ENCODE measurements at regions not wholly inside any gene's neighbourhood (a gene's known extent, or its start where the extent isn't known, plus 50 kb on each side); places are given as distances from the start of the nearest gene placed in this dataset.

DNA sequence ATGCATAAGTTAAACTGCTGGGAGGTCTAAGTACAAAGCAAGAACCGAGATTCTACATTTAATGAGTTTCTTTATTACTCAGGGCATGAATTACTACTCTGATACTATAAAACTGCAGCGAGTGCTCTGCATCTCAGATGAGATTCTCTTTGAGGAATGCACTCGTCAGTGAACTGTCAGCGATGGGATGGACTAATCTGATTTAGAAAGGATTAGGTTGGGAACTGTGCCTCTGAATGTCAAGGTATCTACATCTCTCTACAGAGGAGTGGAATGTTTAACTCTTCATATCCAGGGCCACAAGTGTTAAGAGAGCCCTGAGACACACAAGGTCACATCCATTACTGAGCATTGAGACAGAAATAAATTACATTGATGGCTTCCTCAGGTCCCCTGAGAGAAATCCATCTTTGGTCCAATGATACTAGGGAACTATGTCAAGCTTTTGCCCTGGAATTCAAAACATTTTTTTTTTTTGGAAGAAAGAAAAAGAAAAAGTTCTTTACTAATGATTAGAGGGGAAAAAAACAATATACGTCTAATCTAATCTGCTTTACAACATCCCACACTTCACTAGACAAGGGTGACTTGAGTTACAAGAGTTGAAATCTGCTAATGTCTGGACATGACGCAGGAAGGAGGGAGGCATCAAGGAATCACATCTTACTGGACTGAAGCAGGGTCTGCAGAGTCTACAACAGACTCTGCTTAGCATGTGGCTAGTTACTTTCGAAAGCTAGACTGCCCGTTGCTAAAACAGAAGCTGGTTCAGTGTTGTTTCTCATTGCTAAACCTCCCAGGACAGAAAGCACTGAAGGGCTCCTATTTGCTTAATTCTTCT lies 270.0 kb upstream of the TLE4 start:
- Mint-ChIP-seq H3K27me3 (peaks cover 7% of the 10 kb centered on the region), H3K27ac (no peak overlapping the region), H3K9me3 (no peaks in the 10 kb centered on the region), H3K36me3 (ENCODE audit: low read depth) (no peaks in the 10 kb centered on the region), H3K4me1 (ENCODE audit: low read depth) (no peaks in the 10 kb centered on the region), H3K4me3 (no peak overlapping the region)

DNA sequence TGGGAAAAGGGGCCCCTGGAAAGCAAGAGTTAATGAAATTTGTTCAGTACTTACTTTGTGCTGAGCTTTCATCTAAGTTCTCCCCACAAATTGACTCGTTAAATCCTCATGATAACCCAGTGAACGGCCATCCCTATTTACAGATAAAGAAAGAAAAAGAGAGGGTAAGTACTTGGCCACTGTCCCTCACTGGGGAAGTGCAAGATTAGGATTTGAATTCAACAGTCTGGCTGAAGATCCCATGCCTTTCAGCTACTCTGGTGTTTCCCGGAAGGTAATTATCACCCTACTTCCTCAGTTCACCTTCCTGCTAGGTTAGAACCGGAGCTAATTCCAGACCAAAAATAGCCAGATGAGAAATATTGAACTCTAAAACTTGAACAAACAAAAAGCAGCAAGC lies 269.2 kb upstream of the TLE4 start:
- H3K9me3 Mint-ChIP-seq = no peaks in the 10 kb centered on the region
- H3K27ac Mint-ChIP-seq = no peak overlapping the region
- no peaks in the 10 kb centered on the region for H3K4me1 Mint-ChIP-seq (ENCODE audit: low read depth)
- H3K4me3 Mint-ChIP-seq = no peak overlapping the region
- no peaks in the 10 kb centered on the region for H3K36me3 Mint-ChIP-seq (ENCODE audit: low read depth)
- peaks cover 7% of the 10 kb centered on the region for H3K27me3 Mint-ChIP-seq

- Mint-ChIP-seq H3K27ac (no peak overlapping the region), H3K27me3 (peaks cover 3% of the 10 kb centered on the region), H3K9me3 (no peaks in the 10 kb centered on the region), H3K4me1 (ENCODE audit: low read depth) (no peaks in the 10 kb centered on the region), H3K4me3 (no peak overlapping the region), H3K36me3 (ENCODE audit: low read depth) (no peaks in the 10 kb centered on the region)
Measured at GRCh38 chr9:79308012-79308411, 263.8 kb upstream of the TLE4 start.

- no peak overlapping the region for H3K4me3 Mint-ChIP-seq
- H3K36me3 Mint-ChIP-seq (ENCODE audit: low read depth) = no peaks in the 10 kb centered on the region
- H3K27me3 Mint-ChIP-seq = peaks cover 11% of the 10 kb centered on the region
- no peaks in the 10 kb centered on the region for H3K9me3 Mint-ChIP-seq
- no peaks in the 10 kb centered on the region for H3K4me1 Mint-ChIP-seq (ENCODE audit: low read depth)
- no peak overlapping the region for H3K27ac Mint-ChIP-seq
Measured at GRCh38 chr9:79312686-79313421, 258.9 kb upstream of the TLE4 start.

- Mint-ChIP-seq H3K9me3 (no peaks in the 10 kb centered on the region), H3K4me3 (no peak overlapping the region), H3K36me3 (ENCODE audit: low read depth) (no peaks in the 10 kb centered on the region), H3K27ac (no peak overlapping the region), H3K27me3 (peaks cover 8% of the 10 kb centered on the region), H3K4me1 (ENCODE audit: low read depth) (no peaks in the 10 kb centered on the region)
Measured at GRCh38 chr9:79325501-79325900, 246.3 kb upstream of the TLE4 start.

- Mint-ChIP-seq H3K9me3 (no peaks in the 10 kb centered on the region), H3K36me3 (ENCODE audit: low read depth) (no peaks in the 10 kb centered on the region), H3K27me3 (peaks cover 5% of the 10 kb centered on the region), H3K4me3 (no peak overlapping the region), H3K4me1 (ENCODE audit: low read depth) (no peaks in the 10 kb centered on the region), H3K27ac (no peak overlapping the region)
Measured at GRCh38 chr9:79329861-79330260, 241.9 kb upstream of the TLE4 start.

DNA sequence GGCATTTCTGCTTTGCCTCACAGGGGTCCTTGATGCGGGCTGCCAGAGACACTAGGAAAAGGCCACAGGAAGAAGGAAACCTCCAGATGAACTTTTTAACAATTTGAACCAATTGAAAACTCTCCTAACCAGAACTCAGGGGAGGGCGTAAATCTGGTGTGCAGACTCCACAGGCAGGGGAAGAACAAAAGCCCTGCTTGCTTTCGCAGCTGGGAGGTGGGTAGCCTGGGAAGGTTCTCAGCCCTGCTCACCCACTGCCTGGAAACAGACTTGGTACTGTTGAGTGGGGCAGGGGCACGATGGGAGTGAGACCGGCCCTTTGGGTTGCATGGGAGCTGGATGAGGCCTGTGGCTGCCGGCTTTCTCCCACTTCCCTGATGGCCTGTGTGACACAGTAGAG lies 237.8 kb upstream of the TLE4 start:
- no peak overlapping the region for H3K4me3 Mint-ChIP-seq

GRCh38 chr9:79334711-79335110 lies 237.1 kb upstream of the TLE4 start:
- Mint-ChIP-seq H3K4me1 (ENCODE audit: low read depth) (no peaks in the 10 kb centered on the region), H3K9me3 (peaks cover 4% of the 10 kb centered on the region), H3K27ac (no peak overlapping the region), H3K27me3 (no peaks in the 10 kb centered on the region), H3K4me3 (no peak overlapping the region), H3K36me3 (ENCODE audit: low read depth) (no peaks in the 10 kb centered on the region)

More for the DNA sequence above, 237.8 kb upstream of the TLE4 start:
- H3K9me3 Mint-ChIP-seq = peaks cover 4% of the 10 kb centered on the region
- H3K36me3 Mint-ChIP-seq (ENCODE audit: low read depth) = no peaks in the 10 kb centered on the region
- H3K4me1 Mint-ChIP-seq (ENCODE audit: low read depth) = no peaks in the 10 kb centered on the region
- no peaks in the 10 kb centered on the region for H3K27me3 Mint-ChIP-seq
- no peak overlapping the region for H3K27ac Mint-ChIP-seq

DNA sequence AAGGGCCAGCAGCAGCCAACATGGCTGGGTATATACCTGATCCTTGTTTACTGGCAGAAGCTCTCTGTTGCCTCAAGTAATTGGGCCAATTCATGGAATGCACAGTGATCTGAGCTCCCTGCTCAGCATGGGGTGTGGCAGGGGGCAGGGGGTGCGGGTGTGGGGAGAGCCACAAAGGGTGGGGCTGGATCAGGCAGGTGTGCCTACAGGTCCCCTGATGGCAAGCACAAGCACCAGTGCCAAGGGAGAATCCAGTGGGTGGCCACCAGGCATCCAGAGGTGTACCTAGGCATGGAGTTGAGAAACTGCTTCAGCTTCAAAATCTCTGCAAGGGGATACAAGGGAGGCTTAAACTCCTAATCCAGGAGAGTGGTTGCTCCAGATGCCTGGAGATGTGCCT lies 235.8 kb upstream of the TLE4 start:
- H3K36me3 Mint-ChIP-seq (ENCODE audit: low read depth) = no peaks in the 10 kb centered on the region
- no peaks in the 10 kb centered on the region for H3K4me1 Mint-ChIP-seq (ENCODE audit: low read depth)
- H3K4me3 Mint-ChIP-seq = no peak overlapping the region
- no peak overlapping the region for H3K27ac Mint-ChIP-seq
- H3K9me3 Mint-ChIP-seq = peaks cover 4% of the 10 kb centered on the region
- H3K27me3 Mint-ChIP-seq = no peaks in the 10 kb centered on the region

DNA sequence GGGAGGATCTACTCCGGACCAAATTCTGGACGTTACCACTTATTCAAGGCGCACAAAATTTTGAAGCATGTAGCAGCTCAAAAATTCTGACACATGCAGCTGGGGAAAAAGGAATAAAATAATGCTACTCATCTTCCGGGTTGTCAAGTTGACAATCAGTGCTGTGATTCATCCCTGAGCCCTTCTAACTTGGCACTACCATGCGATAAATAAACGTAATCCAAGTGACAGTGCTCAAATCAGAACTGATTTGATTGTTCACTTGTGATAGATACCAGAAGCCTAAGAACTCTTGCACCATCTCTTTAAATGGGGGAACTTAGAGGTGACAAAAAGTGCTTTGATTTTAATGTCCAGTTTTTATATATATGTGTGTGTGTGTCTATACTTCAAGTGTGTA lies 230.2 kb upstream of the TLE4 start:
- Mint-ChIP-seq H3K4me3 (no peak overlapping the region), H3K9me3 (no peaks in the 10 kb centered on the region), H3K4me1 (ENCODE audit: low read depth) (no peaks in the 10 kb centered on the region), H3K27ac (no peak overlapping the region), H3K27me3 (no peaks in the 10 kb centered on the region), H3K36me3 (ENCODE audit: low read depth) (no peaks in the 10 kb centered on the region)

DNA sequence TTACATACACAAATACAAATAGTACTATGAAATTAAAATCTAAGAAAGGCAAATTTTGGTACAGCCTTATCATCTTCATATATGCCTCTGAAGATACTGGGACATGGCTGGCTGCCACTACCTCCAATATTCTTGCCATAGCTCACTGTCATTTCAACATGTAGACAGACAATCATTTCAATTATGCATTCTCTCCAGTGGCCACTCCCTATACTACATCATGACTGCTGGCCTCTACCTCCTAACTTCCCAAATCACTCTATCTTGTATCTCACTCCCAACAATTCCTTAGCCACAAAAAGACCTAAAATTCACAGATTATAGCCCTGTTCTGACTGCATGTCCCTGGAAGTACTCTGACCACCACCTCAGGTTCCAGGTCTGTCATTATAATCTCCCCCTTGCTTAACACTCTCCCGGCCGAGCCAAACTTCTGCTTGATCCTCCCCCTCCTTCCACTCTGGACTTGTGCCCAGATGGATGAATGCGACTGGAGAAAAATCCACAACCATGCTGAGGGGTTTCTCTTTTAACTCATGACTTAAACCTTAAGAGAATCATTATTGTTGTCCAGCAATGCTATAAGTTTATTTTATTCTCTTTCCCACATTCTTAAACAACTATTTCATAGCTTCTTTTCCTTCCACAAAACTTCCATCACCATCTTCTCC lies 225.3 kb upstream of the TLE4 start:
- no peak overlapping the region for H3K27ac Mint-ChIP-seq
- no peaks in the 10 kb centered on the region for H3K9me3 Mint-ChIP-seq
- H3K4me1 Mint-ChIP-seq (ENCODE audit: low read depth) = no peaks in the 10 kb centered on the region
- H3K4me3 Mint-ChIP-seq = no peak overlapping the region
- H3K36me3 Mint-ChIP-seq (ENCODE audit: low read depth) = no peaks in the 10 kb centered on the region
- H3K27me3 Mint-ChIP-seq = no peaks in the 10 kb centered on the region

DNA sequence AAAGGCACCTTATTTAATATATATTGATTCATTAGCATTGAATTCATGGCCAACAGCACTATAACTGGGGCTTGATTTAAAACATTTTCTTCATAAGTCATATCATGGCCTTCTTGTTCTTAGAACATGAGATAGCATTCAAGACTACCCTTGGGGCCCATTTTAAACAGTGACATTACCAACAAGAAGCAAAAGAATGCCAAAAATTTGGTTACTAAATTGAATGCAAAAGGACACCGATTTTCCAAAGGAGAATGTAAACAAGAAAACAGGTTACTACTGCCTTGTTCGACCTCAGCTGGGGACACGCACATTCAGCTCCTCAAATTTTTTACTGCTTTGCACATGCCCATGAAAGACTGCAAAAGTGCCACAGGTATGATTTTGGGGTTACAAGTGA lies 219.4 kb upstream of the TLE4 start:
- no peak overlapping the region for H3K27ac Mint-ChIP-seq

GRCh38 chr9:79353856-79354520 lies 217.8 kb upstream of the TLE4 start:
- Mint-ChIP-seq H3K27ac (no peak overlapping the region), H3K36me3 (ENCODE audit: low read depth) (no peaks in the 10 kb centered on the region), H3K4me3 (no peak overlapping the region), H3K4me1 (ENCODE audit: low read depth) (peaks cover 15% of the 10 kb centered on the region), H3K9me3 (peaks cover 5% of the 10 kb centered on the region), H3K27me3 (peaks cover 7% of the 10 kb centered on the region)

More for the DNA sequence above, 219.4 kb upstream of the TLE4 start:
- Mint-ChIP-seq H3K4me3 (no peak overlapping the region), H3K27me3 (peaks cover 7% of the 10 kb centered on the region), H3K36me3 (ENCODE audit: low read depth) (no peaks in the 10 kb centered on the region), H3K9me3 (peaks cover 5% of the 10 kb centered on the region), H3K4me1 (ENCODE audit: low read depth) (peaks cover 11% of the 10 kb centered on the region)

GRCh38 chr9:79357194-79357593 lies 214.6 kb upstream of the TLE4 start:
- H3K4me1 Mint-ChIP-seq (ENCODE audit: low read depth) = peaks cover 15% of the 10 kb centered on the region
- H3K4me3 Mint-ChIP-seq = no peak overlapping the region
- H3K36me3 Mint-ChIP-seq (ENCODE audit: low read depth) = no peaks in the 10 kb centered on the region

GRCh38 chr9:79357616-79358015 lies 214.1 kb upstream of the TLE4 start:
- peaks cover 2% of the 10 kb centered on the region for H3K9me3 Mint-ChIP-seq
- H3K36me3 Mint-ChIP-seq (ENCODE audit: low read depth) = no peaks in the 10 kb centered on the region
- no peak overlapping the region for H3K4me3 Mint-ChIP-seq
- no peak overlapping the region for H3K27ac Mint-ChIP-seq
- peaks cover 8% of the 10 kb centered on the region for H3K27me3 Mint-ChIP-seq
- H3K4me1 Mint-ChIP-seq (ENCODE audit: low read depth) = peaks cover 15% of the 10 kb centered on the region

More at GRCh38 chr9:79357194-79357593, 214.6 kb upstream of the TLE4 start:
- Mint-ChIP-seq H3K9me3 (peaks cover 5% of the 10 kb centered on the region), H3K27ac (no peak overlapping the region), H3K27me3 (peaks cover 10% of the 10 kb centered on the region)

Measured in stimulated activated naive CD8-positive, alpha-beta T cell treated with anti-CD3 and anti-CD28 coated beads, Interleukin-15, Interleukin-2, amounts not matched to agents 100 ng/mL and 50 ng/mL, for 24 hours (primary cell).